Skeletal muscle tissue (tissue), 3 donors: ENCODE measurements at regions not wholly inside any gene's neighbourhood (a gene's known extent, or its start where the extent isn't known, plus 50 kb on each side); places are given as distances from the start of the nearest gene placed in this dataset.
"Not testable (repeated sequence)": the region's sequence is repeated elsewhere in the genome, so short reads cannot be mapped to it uniquely, and the experiment has no call there.

Source experiments
- H3K27ac ChIP-seq: one replicate; pipeline ENCODE4 v1.7.0; 2013; ENCODE audit warnings: mild to moderate bottlenecking, low read depth, low read length, inconsistent platforms
- H3K27me3 ChIP-seq, 3 donors: one replicate each; pipeline ENCODE4 v1.7.0; 2013; ENCODE audit warnings: low read length in 3 of 3; ENCODE audit not compliant: control insufficient read depth in 3 of 3, insufficient read depth in 3 of 3
- H3K36me3 ChIP-seq, 3 donors: one replicate each; pipeline ENCODE4 v1.7.0; 2013; ENCODE audit warnings: low read length in 3 of 3; ENCODE audit not compliant: control insufficient read depth in 3 of 3, insufficient read depth in 3 of 3
- H3K4me1 ChIP-seq, 3 donors: one replicate each; pipeline ENCODE4 v1.7.0; 2013; ENCODE audit warnings: low read length in 3 of 3, mild to moderate bottlenecking in 3 of 3; ENCODE audit not compliant: control insufficient read depth in 3 of 3, insufficient read depth in 3 of 3
- H3K4me3 ChIP-seq, 3 donors: one replicate each; pipeline ENCODE4 v1.7.0; 2013; ENCODE audit warnings: low read length in 3 of 3
- H3K9ac ChIP-seq, 3 donors: one replicate each; pipeline ENCODE4 v1.7.0; 2013; ENCODE audit warnings: low read length in 3 of 3, mild to moderate bottlenecking in 3 of 3, moderate library complexity in 2 of 3, low read depth in 1 of 3
- H3K9me3 ChIP-seq, 3 donors: one replicate each; pipeline ENCODE4 v1.7.0; 2013; ENCODE audit warnings: low read length in 3 of 3; ENCODE audit not compliant: control insufficient read depth in 3 of 3
- donor health status: Osteomylitis.

GRCh38 chr7:152508701-152509100 is 72.9 kb upstream of the KMT2C start:
- Histone ChIP-seq H3K36me3 (no peaks in the 10 kb centered on the region), H3K27ac (no peak overlapping the region), H3K4me1 (peaks cover 0 to 3% (median 0%) of the 10 kb centered on the region in 3 donors), H3K4me3 (no peak overlapping the region), H3K27me3 (no peaks in the 10 kb centered on the region), H3K9me3 (no peaks in the 10 kb centered on the region), H3K9ac (no peak overlapping the region)

- H3K36me3 ChIP-seq, result no peaks in the 10 kb centered on the region
- H3K27ac ChIP-seq, result no peak overlapping the region
- peaks cover 0 to 3% (median 0%) of the 10 kb centered on the region in 3 donors for H3K4me1 ChIP-seq
- H3K9ac ChIP-seq, result no peak overlapping the region
- H3K4me3 ChIP-seq, result no peak overlapping the region
- H3K27me3 ChIP-seq, result no peaks in the 10 kb centered on the region
- H3K9me3 ChIP-seq, result no peaks in the 10 kb centered on the region
These were observed 69.8 kb upstream of the KMT2C start for GRCh38 chr7:152505606-152506005.

GRCh38 chr7:152504816-152505215 is 69.0 kb upstream of the KMT2C start:
- Histone ChIP-seq H3K27me3 (no peaks in the 10 kb centered on the region), H3K4me1 (peaks cover 0 to 3% (median 0%) of the 10 kb centered on the region in 3 donors), H3K9me3 (no peaks in the 10 kb centered on the region)

GRCh38 chr7:152504367-152504766 is 68.6 kb upstream of the KMT2C start:
- Histone ChIP-seq H3K27ac (no peak overlapping the region), H3K9me3 (no peaks in the 10 kb centered on the region), H3K4me1 (peaks cover 0 to 3% (median 0%) of the 10 kb centered on the region in 3 donors), H3K9ac (no peak overlapping the region), H3K27me3 (no peaks in the 10 kb centered on the region), H3K36me3 (no peaks in the 10 kb centered on the region), H3K4me3 (no peak overlapping the region)

More at GRCh38 chr7:152504816-152505215, 69.0 kb upstream of the KMT2C start:
- H3K27ac ChIP-seq, result no peak overlapping the region
- no peaks in the 10 kb centered on the region for H3K36me3 ChIP-seq
- H3K4me3 ChIP-seq, result no peak overlapping the region
- H3K9ac ChIP-seq, result no peak overlapping the region

- Histone ChIP-seq H3K4me1 (peaks cover 0 to 3% (median 0%) of the 10 kb centered on the region in 3 donors), H3K4me3 (no peak overlapping the region), H3K9ac (no peak overlapping the region), H3K27ac (no peak overlapping the region), H3K36me3 (no peaks in the 10 kb centered on the region), H3K27me3 (no peaks in the 10 kb centered on the region), H3K9me3 (no peaks in the 10 kb centered on the region)
These were observed 67.3 kb upstream of the KMT2C start for GRCh38 chr7:152502813-152503790.

- Histone ChIP-seq H3K4me1 (peaks cover 0 to 3% (median 0%) of the 10 kb centered on the region in 3 donors), H3K27me3 (no peaks in the 10 kb centered on the region), H3K9ac (no peak overlapping the region)
These were observed 65.7 kb upstream of the KMT2C start for GRCh38 chr7:152501506-152501905.

GRCh38 chr7:152499969-152500368 is 64.2 kb upstream of the KMT2C start:
- H3K27me3 ChIP-seq, H3K27ac ChIP-seq, H3K36me3 ChIP-seq, H3K9ac ChIP-seq, H3K4me1 ChIP-seq, H3K4me3 ChIP-seq, H3K9me3 ChIP-seq: not testable (repeated sequence)

More at GRCh38 chr7:152501506-152501905, 65.7 kb upstream of the KMT2C start:
- Histone ChIP-seq H3K36me3 (no peaks in the 10 kb centered on the region), H3K4me3 (no peak overlapping the region), H3K9me3 (no peaks in the 10 kb centered on the region), H3K27ac (no peak overlapping the region)

GRCh38 chr7:152495867-152496266 is 60.1 kb upstream of the KMT2C start:
- no peak overlapping the region for H3K27ac ChIP-seq
- no peaks in the 10 kb centered on the region for H3K27me3 ChIP-seq
- no peaks in the 10 kb centered on the region for H3K4me1 ChIP-seq
- H3K9me3 ChIP-seq, result no peaks in the 10 kb centered on the region
- H3K4me3 ChIP-seq, result no peak overlapping the region
- no peak overlapping the region for H3K9ac ChIP-seq
- H3K36me3 ChIP-seq, result no peaks in the 10 kb centered on the region

- H3K27me3 ChIP-seq, result no peaks in the 10 kb centered on the region
- no peaks in the 10 kb centered on the region for H3K9me3 ChIP-seq
- no peak overlapping the region for H3K27ac ChIP-seq
These were observed 57.1 kb upstream of the KMT2C start for GRCh38 chr7:152492952-152493351.

GRCh38 chr7:152489044-152489443 is 53.2 kb upstream of the KMT2C start:
- Histone ChIP-seq H3K4me1 (no peaks in the 10 kb centered on the region), H3K36me3 (no peaks in the 10 kb centered on the region), H3K27ac (no peak overlapping the region), H3K27me3 (no peaks in the 10 kb centered on the region), H3K9me3 (no peaks in the 10 kb centered on the region), H3K9ac (no peak overlapping the region), H3K4me3 (no peak overlapping the region)

More at GRCh38 chr7:152492952-152493351, 57.1 kb upstream of the KMT2C start:
- Histone ChIP-seq H3K9ac (no peak overlapping the region), H3K4me3 (no peak overlapping the region), H3K36me3 (no peaks in the 10 kb centered on the region), H3K4me1 (no peaks in the 10 kb centered on the region)
